Mesothelial cell of epicardium (in vitro differentiated cells): ENCODE measurements at regions not wholly inside any gene's neighbourhood (a gene's known extent, or its start where the extent isn't known, plus 50 kb on each side); places are given as distances from the start of the nearest gene placed in this dataset.

Source experiments
- DNase-seq, 2 experiments: peaks; one replicate each; pipeline ENCODE4 v3.0.0; 2021; ENCODE audit warnings: low spot score in 2 of 2; ENCODE audit not compliant: unreplicated experiment in 2 of 2
- H3K27ac Mint-ChIP-seq: 2 replicates; pipeline ENCODE4 v1.8.0; 2021; ENCODE audit warnings: mixed read lengths
- H3K27me3 Mint-ChIP-seq: 2 replicates; pipeline ENCODE4 v1.8.0; 2021; ENCODE audit warnings: low read depth, mixed read lengths
- H3K36me3 Mint-ChIP-seq: 2 replicates; pipeline ENCODE4 v1.8.0; 2021; ENCODE audit warnings: mixed read lengths
- H3K4me1 Mint-ChIP-seq: 2 replicates; pipeline ENCODE4 v1.8.0; 2021; ENCODE audit warnings: mixed read lengths
- H3K4me3 Mint-ChIP-seq: 2 replicates; pipeline ENCODE4 v1.8.0; 2021; ENCODE audit warnings: mild to moderate bottlenecking, moderate library complexity, mixed read lengths
- H3K9me3 Mint-ChIP-seq: 2 replicates; pipeline ENCODE4 v1.8.0; 2021; ENCODE audit warnings: mixed read lengths
- CTCF ChIP-seq: fragments of 200-600 bp; sonication (generic); IDR thresholded peaks from one replicate; pipeline ENCODE4 v1.5.0; 2021; ENCODE audit warnings: antibody characterized with exemption; ENCODE audit not compliant: unreplicated experiment

DNA sequence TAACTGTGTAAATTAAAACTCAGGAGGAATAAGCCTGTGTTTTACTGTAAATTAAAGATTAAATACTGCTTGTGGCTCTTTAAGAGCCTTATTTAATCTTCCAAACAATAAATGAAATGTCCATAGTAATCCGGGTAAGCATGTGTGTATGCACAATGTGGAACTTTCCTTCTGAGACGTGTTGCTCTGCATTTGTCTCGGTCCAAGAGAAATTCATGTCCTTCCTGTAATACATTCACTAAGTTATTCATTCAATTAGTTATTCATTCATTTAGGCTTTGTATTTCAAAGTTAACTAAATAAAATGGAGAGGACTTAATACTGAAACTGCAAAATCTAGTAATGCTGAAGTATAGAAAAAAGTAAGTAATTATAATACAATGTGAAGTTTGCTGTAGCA is 2728.8 kb downstream of the PCDH7 start:
- H3K4me1 Mint-ChIP-seq = peaks cover 11% of the 10 kb centered on the region
- H3K9me3 Mint-ChIP-seq = peaks cover 9% of the 10 kb centered on the region
- H3K27me3 Mint-ChIP-seq = no peaks in the 10 kb centered on the region
- no peak overlapping the region for H3K27ac Mint-ChIP-seq
- TF ChIP-seq CTCF = no peak
- H3K4me3 Mint-ChIP-seq = no peak overlapping the region
- H3K36me3 Mint-ChIP-seq = no peaks in the 10 kb centered on the region
- DNase-seq = no peak

GRCh38 chr4:33453436-33453835 is 2733.3 kb downstream of the PCDH7 start:
- H3K27me3 Mint-ChIP-seq = no peaks in the 10 kb centered on the region
- peaks cover 4% of the 10 kb centered on the region for H3K4me1 Mint-ChIP-seq
- peaks cover 25% of the 10 kb centered on the region for H3K9me3 Mint-ChIP-seq
- TF ChIP-seq CTCF = no peak
- no peak overlapping the region for H3K4me3 Mint-ChIP-seq
- H3K27ac Mint-ChIP-seq = no peak overlapping the region
- no peak for DNase-seq
- peaks cover 5% of the 10 kb centered on the region for H3K36me3 Mint-ChIP-seq

- H3K36me3 Mint-ChIP-seq = peaks cover 5% of the 10 kb centered on the region
These were observed 2733.7 kb downstream of the PCDH7 start for GRCh38 chr4:33453916-33454315.

DNA sequence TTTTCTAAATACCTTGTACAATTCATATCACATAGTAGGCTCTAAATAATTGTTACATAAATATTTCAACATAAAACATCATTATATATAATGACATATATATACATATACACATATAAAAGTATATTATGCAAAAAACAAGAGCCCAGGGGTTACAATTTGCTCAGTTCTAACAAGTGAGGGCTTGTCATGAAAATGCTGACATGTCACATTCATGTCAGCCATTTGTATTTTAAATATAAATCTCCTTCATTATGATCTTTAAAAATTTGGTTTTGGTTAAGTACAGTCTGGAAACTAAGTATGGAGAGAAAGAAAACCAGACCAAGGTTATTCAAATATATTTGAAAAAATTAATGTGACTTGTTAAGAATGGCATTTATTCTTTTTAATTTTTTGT is 2745.4 kb downstream of the PCDH7 start:
- peaks cover 7% of the 10 kb centered on the region for H3K9me3 Mint-ChIP-seq
- H3K36me3 Mint-ChIP-seq = peaks cover 2% of the 10 kb centered on the region
- TF ChIP-seq CTCF = no peak
- H3K4me1 Mint-ChIP-seq = no peaks in the 10 kb centered on the region
- no peaks in the 10 kb centered on the region for H3K27me3 Mint-ChIP-seq
- DNase-seq = no peak
- H3K27ac Mint-ChIP-seq = no peak overlapping the region
- H3K4me3 Mint-ChIP-seq = no peak overlapping the region

More at GRCh38 chr4:33453916-33454315, 2733.7 kb downstream of the PCDH7 start:
- H3K27me3 Mint-ChIP-seq = no peaks in the 10 kb centered on the region
- H3K9me3 Mint-ChIP-seq = peaks cover 29% of the 10 kb centered on the region
- TF ChIP-seq CTCF = no peak
- H3K27ac Mint-ChIP-seq = no peak overlapping the region
- peaks cover 4% of the 10 kb centered on the region for H3K4me1 Mint-ChIP-seq
- no peak overlapping the region for H3K4me3 Mint-ChIP-seq
- no peak for DNase-seq

DNA sequence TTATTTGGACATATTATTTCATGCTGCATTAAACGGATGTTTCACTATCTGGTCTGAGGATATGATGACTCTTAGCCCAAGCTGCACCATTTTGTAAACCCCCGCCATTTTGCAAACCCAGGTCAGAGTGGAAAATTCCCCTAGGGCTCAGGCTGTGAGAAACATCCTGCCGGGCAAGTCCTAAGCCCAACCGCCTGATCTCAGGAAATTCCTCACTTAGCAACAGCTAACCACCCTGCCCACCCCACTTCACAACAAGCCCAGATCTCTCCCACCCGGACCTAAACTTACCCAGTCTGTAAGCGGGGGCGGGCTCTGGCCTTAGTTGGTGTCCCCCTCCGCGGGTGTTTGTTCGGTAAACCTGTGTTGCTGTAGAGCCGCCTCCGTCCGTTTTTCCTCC is 2747.1 kb downstream of the PCDH7 start:
- no peak overlapping the region for H3K4me3 Mint-ChIP-seq
- DNase-seq = no peak
- no peak for TF ChIP-seq CTCF
- no peaks in the 10 kb centered on the region for H3K27me3 Mint-ChIP-seq
- H3K36me3 Mint-ChIP-seq = peaks cover 2% of the 10 kb centered on the region
- peaks cover 1% of the 10 kb centered on the region for H3K4me1 Mint-ChIP-seq
- no peak overlapping the region for H3K27ac Mint-ChIP-seq
- peaks cover 7% of the 10 kb centered on the region for H3K9me3 Mint-ChIP-seq

DNA sequence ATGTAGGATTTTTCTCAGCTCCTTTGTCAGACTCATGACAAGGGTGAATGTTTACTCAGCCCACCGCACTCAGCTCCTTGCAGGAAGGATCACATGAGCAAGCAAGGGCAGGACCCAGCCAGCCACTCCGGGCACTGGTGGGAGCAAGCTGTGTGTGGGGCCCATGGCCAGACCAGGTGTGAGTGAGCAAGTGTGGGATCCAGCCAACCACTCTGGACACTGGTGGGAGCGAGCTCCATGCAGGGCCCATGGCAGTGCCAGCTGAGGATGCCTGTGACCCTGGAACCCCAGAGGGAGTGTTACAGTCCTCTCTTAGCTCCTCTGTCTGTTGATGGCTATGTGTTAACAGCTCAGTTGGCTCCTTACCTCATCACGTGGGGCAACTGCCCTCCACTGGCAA is 2750.6 kb downstream of the PCDH7 start:
- TF ChIP-seq CTCF = no peak
- DNase-seq = no peak
- Mint-ChIP-seq H3K27me3 (no peaks in the 10 kb centered on the region), H3K36me3 (peaks cover 2% of the 10 kb centered on the region), H3K4me3 (no peak overlapping the region), H3K27ac (no peak overlapping the region), H3K9me3 (peaks cover 14% of the 10 kb centered on the region), H3K4me1 (peaks cover 5% of the 10 kb centered on the region)
